ENCODE measurements at regions not wholly inside any gene's neighbourhood (a gene's known extent, or its start where the extent isn't known, plus 50 kb on each side); places are given as distances from the start of the nearest gene placed in this dataset.
"Not testable (repeated sequence)": the region's sequence is repeated elsewhere in the genome, so short reads cannot be mapped to it uniquely, and the experiment has no call there.

DNA sequence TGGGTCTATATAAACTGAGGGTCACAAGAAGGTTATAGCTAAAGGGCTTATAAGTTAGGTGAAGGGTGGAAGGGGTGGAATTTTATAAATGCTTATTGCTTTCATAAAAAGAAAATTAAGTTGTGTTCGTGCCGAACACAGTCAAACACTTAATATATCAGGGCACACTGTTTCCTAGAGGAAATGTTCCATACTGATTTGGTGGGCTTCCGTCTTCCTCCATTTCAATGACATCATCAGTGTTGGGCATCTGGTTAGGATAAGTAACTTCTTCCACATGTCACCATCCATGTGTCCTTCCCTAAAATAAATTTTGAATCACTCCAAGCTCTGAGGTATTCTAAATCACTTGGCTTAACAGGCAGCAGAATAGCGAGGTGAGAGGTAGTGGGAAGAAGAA, 466.4 kb downstream of the MED13L start:
- no peak for DNase-seq (ENCODE audit: low read depth, low spot score)

DNA sequence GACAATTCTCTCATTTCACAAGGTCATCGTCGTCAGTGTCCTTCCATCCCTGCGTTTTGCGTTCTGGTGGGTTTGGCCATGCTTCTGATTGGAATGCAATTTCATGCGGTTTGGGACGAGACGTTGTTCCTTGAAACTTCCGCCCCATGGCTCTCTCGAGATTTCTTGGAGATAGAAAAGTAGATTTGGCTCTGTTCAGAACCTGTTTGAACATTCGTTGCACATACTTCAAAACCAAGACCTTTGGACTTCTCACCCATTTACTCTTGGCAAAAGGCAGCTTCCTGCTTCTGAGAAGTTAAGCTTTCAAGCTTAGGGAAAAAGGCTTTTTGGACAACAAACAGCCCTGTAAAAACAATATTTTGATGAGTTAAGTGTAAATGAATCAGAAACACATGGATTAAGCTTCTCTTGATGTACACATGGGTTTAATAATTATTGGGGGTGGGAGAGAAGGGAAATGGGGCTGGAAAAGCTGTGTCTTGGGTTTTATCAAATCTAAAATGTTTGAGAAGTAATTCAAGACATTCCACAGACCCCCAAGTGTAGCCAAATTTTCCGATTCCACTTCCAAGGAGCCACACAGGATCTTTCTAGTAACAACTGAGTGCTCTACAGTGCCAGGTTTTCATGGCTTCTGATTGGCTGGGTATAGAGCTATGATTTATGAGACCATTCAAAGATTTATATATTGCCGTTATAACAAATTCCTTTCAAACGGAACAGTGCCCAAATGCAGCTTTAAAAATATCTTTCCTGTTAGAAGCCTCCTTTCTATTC, 467.2 kb downstream of the MED13L start:
- no peak for DNase-seq (ENCODE audit: low read depth, low spot score)

DNA sequence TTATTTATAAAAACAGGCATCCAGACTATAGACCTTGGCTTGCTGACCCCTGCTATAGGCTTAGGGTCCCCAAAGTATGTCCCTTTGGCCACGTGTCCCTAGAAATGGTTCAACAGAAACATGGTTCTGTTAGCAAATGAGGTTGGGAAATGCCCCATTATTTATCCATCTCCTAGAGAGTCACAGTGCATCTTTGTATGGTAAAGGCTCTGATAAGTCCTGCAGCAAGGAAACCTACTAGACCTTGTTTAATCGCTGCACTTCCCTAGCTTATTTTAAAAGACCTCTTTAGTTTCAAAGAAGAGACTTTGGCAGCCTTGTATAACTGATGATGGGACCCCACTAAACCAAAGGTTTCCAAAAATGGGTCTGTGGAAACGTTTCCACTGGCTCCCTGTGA, 471.5 kb downstream of the MED13L start:
- no peak for DNase-seq (ENCODE audit: low read depth, low spot score)

DNA sequence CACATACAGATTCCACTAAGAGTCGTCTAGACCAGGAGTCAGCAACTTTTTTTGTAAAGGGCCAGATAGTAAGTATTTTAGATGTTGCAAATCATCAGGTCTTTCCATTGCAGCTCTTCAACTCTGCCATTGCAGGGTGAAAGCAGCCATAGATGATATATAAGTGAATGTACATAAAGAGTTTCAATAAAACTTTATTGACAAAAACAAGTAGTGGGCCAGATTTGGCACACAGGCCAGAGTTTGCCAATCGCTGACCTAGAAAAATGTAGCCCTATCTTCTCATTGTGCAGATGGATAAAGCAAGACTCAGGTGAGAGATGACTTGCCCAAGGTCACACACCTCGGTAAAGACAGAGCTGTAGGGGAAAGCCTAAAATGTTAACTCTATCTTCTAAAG, 474.7 kb downstream of the MED13L start:
- no peak for DNase-seq (ENCODE audit: low read depth, low spot score)

DNA sequence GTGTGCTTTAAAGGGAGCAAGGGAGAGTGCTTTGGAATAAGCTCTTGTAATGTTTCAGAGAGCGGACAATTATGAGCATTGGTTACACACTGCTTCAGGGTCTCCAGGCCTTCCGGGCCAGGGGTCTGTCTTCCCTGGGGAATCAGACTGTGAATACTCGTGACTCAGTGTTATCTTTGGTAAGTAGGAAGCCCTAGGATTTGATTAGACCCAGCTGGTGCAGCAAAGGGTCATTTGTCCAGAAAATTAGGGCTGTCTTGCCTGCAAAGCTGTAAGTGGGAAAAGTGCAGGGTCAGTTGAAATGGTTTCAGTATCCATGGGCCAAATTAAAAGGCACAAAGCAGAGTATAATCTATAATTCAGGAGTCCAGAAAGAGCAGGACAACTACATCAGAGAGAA, 475.6 kb downstream of the MED13L start:
- no peak for DNase-seq (ENCODE audit: low read depth, low spot score)

DNA sequence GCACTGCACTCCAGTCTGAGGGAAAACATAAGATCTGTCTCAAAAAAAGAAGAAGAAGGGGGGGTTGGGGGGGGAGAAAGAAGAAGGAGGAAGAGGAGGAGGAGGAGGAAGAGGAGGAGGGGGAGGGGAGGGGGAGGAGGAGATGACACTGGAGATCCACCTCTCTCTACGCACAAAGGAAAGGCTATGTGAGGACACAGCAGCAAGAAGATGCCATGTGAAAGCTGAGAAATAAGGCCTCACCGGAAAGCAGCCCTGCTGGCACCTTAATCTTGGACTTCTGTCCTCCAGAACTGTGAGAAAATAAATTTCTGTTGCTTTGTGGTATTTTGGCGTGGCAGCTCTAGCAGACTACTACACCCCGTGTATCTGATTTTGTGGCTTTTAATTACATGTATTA, 477.9 kb downstream of the MED13L start:
- DNase-seq (ENCODE audit: low read depth, low spot score), result no peak

DNA sequence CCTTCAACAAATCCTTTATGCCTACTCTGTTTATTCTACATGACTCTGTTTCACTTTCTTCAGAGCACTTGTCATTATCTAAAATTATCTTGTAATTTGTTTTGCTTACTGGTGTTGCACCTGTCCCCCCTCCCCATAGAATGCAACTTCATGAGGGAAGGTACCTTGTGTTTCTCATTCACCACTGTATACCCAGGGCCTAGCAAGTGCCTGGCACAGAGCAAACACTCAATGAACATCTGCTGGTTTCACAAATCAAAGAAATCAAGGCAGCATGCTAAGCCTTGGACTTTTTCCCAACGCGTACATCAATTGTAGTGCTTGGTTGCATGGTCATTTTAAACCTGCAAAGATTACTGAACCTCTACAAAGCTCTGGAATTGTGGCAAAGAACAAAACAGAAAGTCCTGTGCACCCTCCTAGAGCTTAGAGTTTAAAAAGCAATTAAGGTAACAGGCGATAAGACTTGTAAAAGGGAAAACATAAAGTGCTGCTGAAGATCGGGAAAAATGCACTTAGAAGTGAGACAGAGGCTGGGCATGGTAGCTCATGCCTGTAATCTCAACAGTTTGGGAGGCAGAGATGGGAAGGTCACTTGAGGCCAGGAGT, 479.1 kb downstream of the MED13L start:
- DNase-seq (ENCODE audit: low read depth, low spot score), result no peak

DNA sequence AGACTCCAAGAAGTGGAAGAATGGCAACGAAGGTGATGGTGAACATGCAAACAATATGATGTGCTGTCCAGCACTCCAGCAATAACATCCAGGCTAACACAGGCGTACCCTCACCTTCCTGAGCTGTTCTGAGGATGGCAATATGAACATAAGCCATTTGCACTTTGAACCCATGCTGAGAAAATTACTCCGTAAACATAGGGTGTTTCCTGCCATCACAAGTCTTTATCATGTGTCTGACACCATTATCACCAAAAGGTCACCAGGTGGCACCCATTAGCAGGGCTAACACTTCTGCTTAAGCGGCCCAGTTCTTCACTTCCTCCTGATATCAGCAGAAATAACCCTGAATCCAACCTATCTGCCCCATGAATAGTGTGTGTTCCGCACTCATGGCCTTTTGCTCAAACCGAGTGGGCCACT, 482.8 kb downstream of the MED13L start:
- DNase-seq (ENCODE audit: low read depth, low spot score), result no peak

DNA sequence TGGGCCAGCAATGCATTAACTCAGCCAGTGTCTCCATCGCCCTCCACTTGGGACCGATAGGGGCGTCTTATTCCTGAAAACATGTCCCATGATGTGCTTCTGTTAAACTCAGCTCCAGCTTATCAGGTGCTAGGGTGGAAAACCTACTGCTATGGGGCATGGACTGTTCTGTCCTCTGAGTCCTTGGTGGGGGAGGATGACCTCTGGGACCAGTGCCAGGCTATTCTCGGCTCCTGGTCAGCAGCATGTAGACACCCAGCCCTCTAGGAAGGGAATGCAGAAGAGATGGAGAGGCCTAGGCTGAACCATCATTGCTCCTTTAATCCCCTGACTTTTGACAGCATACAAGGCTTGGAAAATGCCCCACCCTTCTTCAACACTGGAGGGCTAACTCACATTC, 486.2 kb downstream of the MED13L start:
- DNase-seq (ENCODE audit: low read depth, low spot score), result no peak

DNA sequence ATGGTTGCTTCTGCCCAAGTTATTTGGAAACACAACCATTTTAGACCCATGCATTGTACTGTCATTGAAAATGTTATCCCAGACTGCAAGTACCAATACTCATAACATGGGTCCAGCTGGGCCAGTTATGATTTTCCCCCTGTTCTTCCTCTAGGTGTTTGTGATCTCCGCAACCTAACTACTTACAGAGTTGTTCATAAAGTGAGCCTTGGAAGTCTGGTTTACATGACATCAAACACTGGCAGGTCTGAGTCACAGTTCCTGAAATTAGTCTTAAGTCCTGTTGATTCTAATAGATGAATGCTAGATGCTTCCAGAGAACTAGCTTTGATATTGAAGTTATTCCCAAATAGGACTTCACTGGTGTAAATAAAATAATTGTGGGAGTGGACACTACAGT, 487.0 kb downstream of the MED13L start:
- no peak for DNase-seq (ENCODE audit: low read depth, low spot score)

DNA sequence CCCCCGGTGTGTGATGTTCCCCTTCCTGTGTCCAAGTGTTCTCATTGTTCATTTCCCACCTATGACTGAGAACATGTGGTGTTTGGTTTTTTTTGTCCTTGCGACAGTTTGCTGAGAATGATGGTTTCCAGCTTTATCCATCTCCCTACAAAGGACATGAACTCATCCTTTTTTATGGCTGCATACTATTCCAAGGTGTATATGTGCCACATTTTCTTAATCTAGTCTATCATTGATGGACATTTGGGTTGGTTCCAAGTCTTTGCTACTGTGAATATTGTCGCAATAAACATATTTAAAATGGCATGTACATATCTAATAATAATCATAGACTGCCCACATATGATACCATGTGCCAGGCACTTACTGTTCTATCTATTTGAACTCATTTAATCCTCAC, 491.0 kb downstream of the MED13L start:
- not testable (repeated sequence) for DNase-seq (ENCODE audit: low read depth, low spot score)

DNA sequence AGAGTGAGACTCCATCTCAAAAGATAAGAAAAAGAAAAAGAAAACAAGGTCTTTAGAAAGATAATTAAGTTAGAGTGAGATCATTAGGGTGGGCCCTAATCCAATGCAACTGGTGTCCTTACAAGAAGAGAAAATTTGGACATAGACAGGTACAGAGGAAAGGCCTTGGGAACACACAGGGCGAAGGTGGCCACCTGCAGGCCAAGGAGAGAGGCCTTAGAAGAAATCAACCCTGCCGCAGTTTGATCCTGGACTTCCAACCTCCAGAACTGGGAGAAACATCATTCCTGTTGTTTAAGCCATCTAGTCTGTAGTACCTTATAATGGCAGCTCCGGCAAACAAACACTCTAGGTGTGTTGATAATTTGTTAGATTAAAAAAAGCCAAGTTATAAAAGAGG, 491.9 kb downstream of the MED13L start:
- DNase-seq (ENCODE audit: low read depth, low spot score), result no peak

DNA sequence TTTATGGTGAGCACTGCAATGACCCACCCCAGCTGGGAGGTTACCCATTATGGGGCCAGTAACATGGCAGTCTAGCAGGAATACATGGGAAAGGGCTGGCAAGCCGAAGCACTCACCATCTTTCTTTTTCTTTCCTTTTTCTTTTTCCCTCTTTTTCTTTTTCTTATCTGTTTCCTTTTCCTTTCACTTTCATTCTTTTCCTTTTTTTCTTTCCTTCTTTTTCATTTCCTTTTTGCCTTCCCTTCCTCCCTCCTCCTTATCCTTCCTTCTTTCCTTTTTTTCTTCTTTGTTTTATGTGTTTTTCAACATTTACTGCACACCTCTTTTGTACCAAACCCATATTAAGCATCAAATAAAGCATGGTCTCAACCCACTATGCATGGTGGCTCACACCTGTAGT, 501.1 kb downstream of the MED13L start:
- no peak for DNase-seq (ENCODE audit: low read depth, low spot score)

DNA sequence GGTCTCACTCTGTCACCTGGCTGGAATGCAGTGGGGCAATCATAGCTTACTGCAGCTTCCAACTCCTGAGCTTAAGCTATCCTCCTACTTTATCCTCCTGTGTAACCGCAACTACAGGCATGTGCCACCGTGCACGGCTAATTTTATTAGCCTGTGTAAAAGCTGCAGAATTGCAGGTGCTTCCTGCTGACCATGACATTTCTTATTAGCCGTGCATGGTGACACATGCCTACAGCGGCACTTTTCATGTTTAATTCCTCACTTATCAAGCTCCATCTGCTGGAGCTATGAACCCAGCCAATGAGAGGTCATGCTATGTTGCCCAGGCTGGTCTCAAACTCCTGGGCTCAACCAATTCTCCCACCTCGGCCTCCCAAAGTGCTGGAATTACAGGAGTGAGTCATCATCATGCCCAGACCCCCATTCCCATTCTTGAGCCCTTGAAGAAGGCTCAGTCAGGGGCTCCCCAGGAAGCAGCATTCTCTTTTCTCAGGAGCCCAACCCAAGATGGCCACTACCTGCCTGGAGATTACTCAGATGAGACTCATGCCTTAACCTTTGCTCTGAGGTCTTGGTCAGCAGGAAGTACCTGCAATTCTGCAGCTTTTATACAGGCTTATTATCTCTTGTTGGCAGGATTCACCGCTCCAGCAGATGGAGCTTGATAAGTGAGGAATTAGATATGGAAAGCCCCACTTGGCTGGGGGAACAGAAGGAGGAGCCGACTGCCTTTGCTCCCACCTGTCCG, 503.2 kb downstream of the MED13L start:
- no peak for DNase-seq (ENCODE audit: low read depth, low spot score)

DNA sequence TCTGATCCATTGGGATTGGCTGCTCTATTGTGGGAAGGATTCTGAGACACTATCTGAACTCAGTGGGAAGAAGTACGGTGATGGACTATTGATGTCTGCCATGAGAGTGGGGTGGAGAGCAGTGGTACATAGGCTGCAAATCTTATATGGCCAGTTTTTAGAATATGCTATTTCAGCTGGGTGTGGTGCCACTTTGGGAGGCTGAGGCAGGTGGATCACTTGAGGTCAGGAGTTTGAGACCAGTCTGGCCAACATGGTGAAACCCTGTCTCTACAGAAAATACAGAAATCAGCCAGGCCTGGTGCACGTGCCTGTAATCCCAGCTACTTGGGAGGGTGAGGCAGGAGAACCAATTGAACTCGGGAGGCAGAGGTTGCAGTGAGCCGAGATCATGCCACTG, 505.9 kb downstream of the MED13L start:
- no peak for DNase-seq (ENCODE audit: low read depth, low spot score)

DNA sequence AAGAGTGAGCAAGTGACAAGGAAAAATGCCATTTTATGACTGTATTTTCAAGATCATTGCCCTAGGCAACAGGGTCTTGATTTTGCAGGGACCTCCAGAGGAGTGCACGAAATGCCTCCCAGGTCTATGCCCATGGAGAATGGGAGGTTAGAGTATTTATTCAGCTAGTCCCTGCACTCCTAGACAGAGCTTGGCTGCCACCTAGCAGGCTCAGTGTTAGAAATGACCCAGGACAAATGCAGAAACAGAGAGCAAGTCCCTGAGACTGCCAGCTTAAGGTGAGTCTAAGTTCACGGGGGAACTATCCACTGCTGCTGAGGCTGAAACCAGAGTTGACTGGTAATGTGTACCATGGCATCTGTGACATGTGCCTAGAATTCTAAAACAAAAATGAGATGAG, 506.4 kb downstream of the MED13L start:
- DNase-seq (ENCODE audit: low read depth, low spot score), result no peak

DNA sequence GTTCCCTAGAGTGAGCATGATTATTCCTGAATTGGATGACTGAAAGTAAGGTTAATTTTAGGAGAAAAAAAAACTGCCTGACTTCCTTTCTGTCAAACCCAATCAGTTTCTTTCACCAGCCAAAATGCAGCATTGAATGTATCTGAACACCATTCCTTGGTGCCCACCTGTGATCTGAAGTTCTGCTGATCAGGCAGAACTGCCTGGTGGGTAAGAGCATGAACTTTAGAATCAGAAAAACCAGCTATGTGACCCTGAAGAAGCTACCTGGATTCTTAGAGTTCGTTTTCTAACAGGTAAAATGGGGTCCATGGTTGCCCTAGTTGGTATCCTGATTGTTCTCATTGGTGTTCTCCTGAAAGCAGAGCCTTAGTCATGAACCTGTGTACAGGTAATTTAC, 506.9 kb downstream of the MED13L start:
- no peak for DNase-seq (ENCODE audit: low read depth, low spot score)

DNA sequence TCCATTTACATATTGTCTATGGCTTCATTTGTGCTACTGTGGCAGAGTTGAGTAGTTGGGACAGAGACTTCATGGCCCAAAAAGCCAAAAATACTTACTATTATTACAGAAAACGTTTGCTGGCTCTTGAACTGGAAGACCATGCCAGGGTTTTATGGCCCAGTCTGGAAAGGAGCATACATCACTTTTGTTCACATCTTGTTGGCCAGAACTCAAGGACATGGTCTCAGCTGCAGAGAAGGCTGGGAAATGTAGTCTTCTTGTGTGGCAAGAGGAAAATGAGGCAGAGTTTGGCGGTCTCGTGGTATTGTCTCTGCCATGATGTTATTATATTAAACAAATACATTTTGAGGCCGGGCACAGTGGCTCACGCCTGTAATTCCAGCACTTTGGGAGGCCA, 509.6 kb downstream of the MED13L start:
- DNase-seq (ENCODE audit: low read depth, low spot score), result no peak

DNA sequence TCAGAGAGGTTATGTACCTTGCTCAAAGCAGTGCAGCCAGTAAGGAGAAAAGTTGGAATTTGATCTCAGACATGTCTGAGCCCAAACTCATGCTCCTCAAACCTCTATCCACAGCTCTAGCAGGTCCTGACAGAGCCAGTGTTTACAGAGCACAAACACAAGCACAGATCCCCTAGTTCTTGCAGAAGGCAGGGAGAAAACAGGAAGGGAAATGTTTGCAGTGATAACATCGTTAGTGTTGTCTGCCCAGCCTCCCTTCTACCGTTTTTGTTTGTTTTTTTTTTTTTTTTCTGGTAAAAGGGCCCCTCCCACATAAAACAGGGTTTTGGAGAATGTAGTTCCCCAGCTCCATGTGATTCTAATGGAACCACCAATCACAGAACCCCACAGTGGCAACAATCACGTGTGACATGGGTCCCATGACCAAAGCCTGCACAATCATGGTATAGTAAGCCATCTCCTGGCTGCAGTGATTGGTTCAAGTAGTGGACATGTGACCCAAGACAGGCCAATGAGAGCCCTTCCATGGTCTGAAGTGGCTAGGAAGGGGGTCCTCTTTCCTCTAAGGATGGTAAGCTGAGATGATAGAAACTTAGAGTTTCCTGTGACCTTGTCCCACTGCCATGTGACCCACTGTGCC, 513.4 kb downstream of the MED13L start:
- no peak for DNase-seq (ENCODE audit: low read depth, low spot score)

DNA sequence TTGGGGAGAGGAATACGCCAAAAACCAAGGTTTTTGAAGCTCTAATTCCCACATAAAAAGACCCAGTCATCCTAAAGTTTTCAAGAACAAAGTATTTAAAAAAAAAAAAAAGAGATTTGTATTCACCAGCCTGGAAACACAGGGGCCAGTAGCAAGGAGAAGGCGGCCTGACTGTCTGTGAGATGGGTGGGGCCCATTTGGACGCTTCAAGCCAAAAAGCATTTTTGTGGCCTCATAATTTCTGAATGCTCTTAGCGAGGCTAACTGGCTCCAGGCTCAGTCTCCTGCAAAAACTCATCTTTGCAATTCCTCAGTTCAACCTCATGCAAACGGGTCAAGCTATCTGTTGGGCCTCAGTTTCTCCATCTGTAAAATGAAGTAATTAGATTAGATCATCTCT, 514.1 kb downstream of the MED13L start:
- DNase-seq (ENCODE audit: low read depth, low spot score), result no peak

DNA sequence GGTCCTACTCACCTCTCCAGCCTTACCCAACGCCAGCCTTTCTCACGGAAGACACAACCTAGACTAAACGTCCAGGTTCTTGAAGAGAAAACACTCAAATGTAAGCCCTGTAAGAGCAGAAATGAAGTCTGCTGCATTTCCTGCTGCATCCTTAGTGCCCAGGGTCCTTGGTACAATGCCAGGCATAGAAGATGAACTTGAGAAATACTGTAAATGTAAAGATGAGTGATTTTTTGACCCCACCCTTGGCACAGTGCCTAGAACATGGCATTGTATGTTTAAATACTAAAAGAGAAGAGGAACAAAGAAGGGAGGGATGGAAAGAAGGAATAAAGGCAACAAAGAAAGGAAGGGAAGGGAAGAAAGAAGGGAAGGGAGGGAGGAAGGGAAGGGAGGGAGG, 514.6 kb downstream of the MED13L start:
- DNase-seq (ENCODE audit: low read depth, low spot score), result no peak

DNA sequence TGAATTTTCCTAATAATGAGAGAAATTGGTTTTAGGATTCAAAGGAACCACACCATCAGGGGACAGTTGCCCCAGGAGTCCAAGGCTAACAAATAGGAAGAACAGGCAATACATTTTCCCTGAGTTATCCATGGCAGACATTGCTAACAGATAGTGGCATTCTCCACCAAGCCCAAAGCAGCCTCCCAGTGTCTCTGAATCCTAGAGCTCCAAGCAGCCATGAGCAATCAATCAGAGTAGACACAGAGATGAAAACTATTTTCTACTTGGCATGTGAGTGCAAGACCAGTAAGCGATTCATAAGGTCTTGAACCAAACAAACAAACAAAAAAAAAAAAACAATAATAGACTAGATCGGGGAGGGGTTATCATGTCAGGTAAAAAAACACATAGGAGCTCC, 515.7 kb downstream of the MED13L start:
- no peak for DNase-seq (ENCODE audit: low read depth, low spot score)

Data from smooth muscle cell of the brain vasculature (primary cell).